GM12891 (cell line): ENCODE measurements at regions not wholly inside any gene's neighbourhood (a gene's known extent, or its start where the extent isn't known, plus 50 kb on each side); places are given as distances from the start of the nearest gene placed in this dataset.

ENCODE experiments used
- DNase-seq: peaks from one replicate; pipeline ENCODE4 v3.0.0; 2011; ENCODE audit warnings: low spot score; ENCODE audit not compliant: insufficient read length
- FAIRE-seq: peaks from 2 replicates; lab custom pipeline; 2011; peaks lifted over from hg19 to GRCh38; lab: Jason Lieb, UNC
- PAX5 ChIP-seq: IDR thresholded peaks from 2 replicates; pipeline ENCODE4 v1.6.1; 2011; ENCODE audit warnings: low read length, moderate library complexity, mild to moderate bottlenecking; ENCODE audit not compliant: insufficient read depth, severe bottlenecking
- POLR2A ChIP-seq: IDR thresholded peaks from 2 replicates; pipeline ENCODE4 v1.6.1; 2011; ENCODE audit warnings: low read depth, low read length, control low read depth
- POLR2AphosphoS5 ChIP-seq: IDR thresholded peaks from 2 replicates; pipeline ENCODE4 v1.6.1; 2011; ENCODE audit warnings: low read depth, low read length, control low read depth
- POU2F2 ChIP-seq: IDR thresholded peaks from 2 replicates; pipeline ENCODE4 v1.6.1; 2011; ENCODE audit warnings: low read depth, mild to moderate bottlenecking, control low read depth, low read length, moderate library complexity
- SPI1 ChIP-seq: IDR thresholded peaks from 2 replicates; pipeline ENCODE4 v1.6.1; 2011; ENCODE audit warnings: low read depth, low read length, control low read depth
- TAF1 ChIP-seq: IDR thresholded peaks from 2 replicates; pipeline ENCODE4 v1.6.1; 2011; ENCODE audit warnings: low read depth, low read length, control low read depth

GRCh38 chr2:4122726-4123125, 419.4 kb downstream of the DCDC2C start:
- DNase-seq: no peak

GRCh38 chr2:4130651-4131050, 427.3 kb downstream of the DCDC2C start:
- FAIRE-seq (no peak), DNase-seq (no peak)
- TF ChIP-seq PAX5 (no peak), POLR2AphosphoS5 (no peak), SPI1 (no peak), TAF1 (no peak), POLR2A (no peak), POU2F2 (no peak)

More at GRCh38 chr2:4122726-4123125, 419.4 kb downstream of the DCDC2C start:
- TF ChIP-seq PAX5 (no peak), POU2F2 (no peak), TAF1 (no peak)
- no peak for FAIRE-seq

- no peak for FAIRE-seq
- DNase-seq: no peak
Observed at GRCh38 chr2:4134551-4135550, 431.5 kb downstream of the DCDC2C start.

GRCh38 chr2:4135765-4136164, 432.4 kb downstream of the DCDC2C start:
- TF ChIP-seq SPI1: no peak
- DNase-seq (no peak), FAIRE-seq (no peak)

More at GRCh38 chr2:4134551-4135550, 431.5 kb downstream of the DCDC2C start:
- TF ChIP-seq SPI1 (no peak), POLR2AphosphoS5 (no peak)

GRCh38 chr2:4139316-4139715, 435.9 kb downstream of the DCDC2C start:
- DNase-seq (no peak), FAIRE-seq (no peak)
- TF ChIP-seq TAF1 (no peak), POLR2AphosphoS5 (no peak), PAX5 (no peak), POU2F2 (no peak), SPI1 (no peak), POLR2A (no peak)

- FAIRE-seq (no peak), DNase-seq (no peak)
- TF ChIP-seq POU2F2 (no peak), PAX5 (no peak), TAF1 (no peak), POLR2AphosphoS5 (no peak), SPI1 (no peak), POLR2A (no peak)
Observed at GRCh38 chr2:4139731-4140130, 436.4 kb downstream of the DCDC2C start.

- DNase-seq (no peak), FAIRE-seq (no peak)
- TF ChIP-seq PAX5: no peak
- TF ChIP-seq POLR2AphosphoS5: no peak
- no peak for TF ChIP-seq SPI1
- TF ChIP-seq POLR2A: no peak
- TF ChIP-seq TAF1: no peak
- no peak for TF ChIP-seq POU2F2
Observed at GRCh38 chr2:4140281-4140970, 437.1 kb downstream of the DCDC2C start.

- DNase-seq (no peak), FAIRE-seq (no peak)
- TF ChIP-seq TAF1: no peak
- TF ChIP-seq POLR2A: no peak
- no peak for TF ChIP-seq SPI1
- no peak for TF ChIP-seq PAX5
- TF ChIP-seq POU2F2: no peak
- TF ChIP-seq POLR2AphosphoS5: no peak
Observed at GRCh38 chr2:4144731-4145130, 441.4 kb downstream of the DCDC2C start.

GRCh38 chr2:4151521-4151920, 448.1 kb downstream of the DCDC2C start:
- no peak for FAIRE-seq
- no peak for TF ChIP-seq POLR2AphosphoS5
- no peak for DNase-seq

- FAIRE-seq: no peak
- TF ChIP-seq POLR2A (no peak), POU2F2 (no peak), POLR2AphosphoS5 (no peak), SPI1 (no peak)
- no peak for DNase-seq
Observed at GRCh38 chr2:4152051-4152450, 448.7 kb downstream of the DCDC2C start.
